ENCODE measurements at regions not wholly inside any gene's neighbourhood (a gene's known extent, or its start where the extent isn't known, plus 50 kb on each side); places are given as distances from the start of the nearest gene placed in this dataset.

GRCh38 chr6:122107256-122107852, 292.1 kb upstream of the HSF2 start:
- Histone ChIP-seq H3K9me3 (no peaks in the 10 kb centered on the region), H3K4me3 (no peak overlapping the region), H3K36me3 (no peaks in the 10 kb centered on the region), H3K4me1 (no peaks in the 10 kb centered on the region), H3K27ac (no peak overlapping the region), H3K27me3 (no peaks in the 10 kb centered on the region)
- intact Hi-C loops (cut with DNase I): no loop called here
- DNase-seq (no peak), ATAC-seq (no peak)
- TF ChIP-seq CTCF (IDR thresholded peaks at IDR 0.05): no peak

- no peak for DNase-seq
- Histone ChIP-seq H3K4me3 (no peak overlapping the region), H3K9me3 (no peaks in the 10 kb centered on the region), H3K27ac (no peak overlapping the region), H3K36me3 (no peaks in the 10 kb centered on the region), H3K27me3 (no peaks in the 10 kb centered on the region), H3K4me1 (no peaks in the 10 kb centered on the region)
- intact Hi-C loops (cut with DNase I): no loop called here
- TF ChIP-seq CTCF (IDR thresholded peaks at IDR 0.05): no peak
- no peak for ATAC-seq
Measured at GRCh38 chr6:122109075-122109474, 290.4 kb upstream of the HSF2 start.

DNA sequence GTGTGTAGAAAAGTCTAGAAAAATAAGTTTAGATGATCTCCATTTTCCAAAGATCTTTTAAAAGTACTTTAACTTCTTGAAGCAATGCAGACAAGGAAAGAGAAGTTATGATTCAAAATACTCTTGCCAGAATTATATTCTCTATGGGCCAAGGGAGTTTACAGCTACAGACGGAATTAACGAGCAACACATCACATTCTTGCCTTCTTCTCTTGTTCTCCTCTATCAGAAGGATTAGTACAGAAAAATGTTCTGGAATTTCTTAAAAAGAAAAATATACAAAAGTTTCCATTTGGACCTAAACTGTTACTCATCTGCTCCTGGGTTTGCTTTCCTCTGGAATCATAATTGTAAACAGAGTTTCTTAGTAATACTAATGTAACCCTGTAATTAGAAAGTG, 284.7 kb upstream of the HSF2 start:
- Histone ChIP-seq H3K4me3 (no peak overlapping the region), H3K9me3 (no peaks in the 10 kb centered on the region), H3K4me1 (peaks cover 0 to 6% of the 10 kb centered on the region in 2 donors), H3K27ac (no peak overlapping the region), H3K27me3 (no peaks in the 10 kb centered on the region), H3K36me3 (no peaks in the 10 kb centered on the region)
- intact Hi-C loops (cut with DNase I): no loop called here
- TF ChIP-seq CTCF (IDR thresholded peaks at IDR 0.05): no peak
- DNase-seq (no peak), ATAC-seq (no peak)

- ATAC-seq (peak; percentile 28), DNase-seq (no peak)
- Histone ChIP-seq H3K4me1 (peaks cover 0 to 6% of the 10 kb centered on the region in 2 donors), H3K27me3 (no peaks in the 10 kb centered on the region), H3K36me3 (no peaks in the 10 kb centered on the region), H3K4me3 (no peak overlapping the region), H3K27ac (peak overlapping the region in 1 of 2 donors; percentile 28), H3K9me3 (no peaks in the 10 kb centered on the region)
- intact Hi-C loops (cut with DNase I): no loop called here
- TF ChIP-seq CTCF (IDR thresholded peaks at IDR 0.05): no peak
Measured at GRCh38 chr6:122116119-122116834, 283.2 kb upstream of the HSF2 start.

DNA sequence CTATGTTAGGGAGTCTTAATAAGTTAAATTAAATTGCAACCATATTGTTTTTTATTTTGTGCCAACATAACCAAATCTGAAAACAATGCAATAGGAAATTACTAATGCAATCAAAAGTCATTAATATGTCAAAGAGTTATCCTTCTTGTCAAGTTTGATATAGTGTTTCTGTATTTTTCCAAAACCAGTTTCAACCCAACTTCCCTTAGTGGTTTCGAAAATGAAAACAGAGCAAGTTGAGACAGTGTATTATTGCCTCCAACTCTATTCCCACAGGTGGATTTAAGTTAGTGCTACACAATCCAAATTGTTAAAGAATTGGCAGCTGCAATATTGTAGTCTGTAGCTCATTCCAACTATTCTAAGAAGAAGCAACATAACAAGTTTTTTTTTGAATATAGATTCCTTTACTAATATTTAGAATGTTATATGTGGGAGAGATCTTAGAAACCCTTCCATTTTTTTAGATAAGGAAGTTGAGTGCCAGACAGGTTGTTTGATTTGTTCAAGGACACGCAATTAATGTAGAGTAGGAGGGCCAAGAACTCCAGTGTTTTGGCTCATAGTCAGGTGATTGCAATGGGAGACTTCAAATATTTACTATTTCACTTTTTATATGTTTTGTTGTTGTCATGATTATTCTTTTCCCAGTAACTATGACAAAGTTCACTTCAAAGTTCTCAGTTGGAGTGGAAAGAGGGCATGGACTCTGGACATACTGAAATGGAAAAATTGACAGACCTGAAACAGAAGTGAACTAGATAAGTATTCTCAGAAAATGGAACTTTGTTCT, 282.4 kb upstream of the HSF2 start:
- peak; percentile 71 for ATAC-seq
- Histone ChIP-seq H3K4me1 (peaks cover 0 to 6% of the 10 kb centered on the region in 2 donors), H3K27me3 (no peaks in the 10 kb centered on the region), H3K9me3 (no peaks in the 10 kb centered on the region), H3K36me3 (no peaks in the 10 kb centered on the region), H3K4me3 (no peak overlapping the region), H3K27ac (peak overlapping the region in 1 of 2 donors; percentile 63)
- DNase-seq: peak in 1 of 4 donors; percentile 28
- intact Hi-C loops (cut with DNase I): no loop called here
- TF ChIP-seq CTCF (IDR thresholded peaks at IDR 0.05): no peak

Data from left lung (tissue), 4 donors.